Duodenal mucosa (tissue), 2 donors: ENCODE measurements at regions not wholly inside any gene's neighbourhood (a gene's known extent, or its start where the extent isn't known, plus 50 kb on each side); places are given as distances from the start of the nearest gene placed in this dataset.

Source experiments
- H3K27ac ChIP-seq: one replicate; pipeline ENCODE4 v1.7.0; 2013; ENCODE audit warnings: low read depth, low read length
- H3K27me3 ChIP-seq, 2 donors: one replicate each; pipeline ENCODE4 v1.7.0; 2013; ENCODE audit warnings: low read length in 2 of 2, control low read depth in 1 of 2; ENCODE audit not compliant: insufficient read depth in 2 of 2, control insufficient read depth in 1 of 2
- H3K36me3 ChIP-seq, 2 donors: one replicate each; pipeline ENCODE4 v1.7.0; 2013; ENCODE audit warnings: low read length in 2 of 2, control low read depth in 1 of 2; ENCODE audit not compliant: insufficient read depth in 2 of 2, control insufficient read depth in 1 of 2
- H3K4me1 ChIP-seq, 2 donors: one replicate each; pipeline ENCODE4 v1.7.0; 2013; ENCODE audit warnings: low read length in 2 of 2, control low read depth in 1 of 2; ENCODE audit not compliant: insufficient read depth in 2 of 2, control insufficient read depth in 1 of 2
- H3K4me3 ChIP-seq, 2 donors: one replicate each; pipeline ENCODE4 v1.7.0; 2013; ENCODE audit warnings: low read length in 2 of 2, low read depth in 1 of 2
- H3K9ac ChIP-seq, 2 donors: one replicate each; pipeline ENCODE4 v1.7.0; 2013; ENCODE audit warnings: low read length in 2 of 2, low read depth in 1 of 2
- H3K9me3 ChIP-seq, 2 donors: one replicate each; pipeline ENCODE4 v1.7.0; 2013; ENCODE audit warnings: low read length in 2 of 2, control low read depth in 1 of 2; ENCODE audit not compliant: control insufficient read depth in 1 of 2

GRCh38 chr4:128697323-128697722 is 112.2 kb upstream of the JADE1 start:
- Histone ChIP-seq H3K4me3 (no peak overlapping the region), H3K36me3 (no peaks in the 10 kb centered on the region), H3K4me1 (peaks cover 4 to 8% of the 10 kb centered on the region in 2 donors), H3K27me3 (no peaks in the 10 kb centered on the region), H3K9ac (no peak overlapping the region), H3K27ac (no peak overlapping the region), H3K9me3 (no peaks in the 10 kb centered on the region)

- H3K27ac ChIP-seq = no peak overlapping the region
- no peaks in the 10 kb centered on the region for H3K36me3 ChIP-seq
- H3K4me3 ChIP-seq = no peak overlapping the region
- no peak overlapping the region for H3K9ac ChIP-seq
- peaks cover 0 to 7% of the 10 kb centered on the region in 2 donors for H3K4me1 ChIP-seq
- no peaks in the 10 kb centered on the region for H3K27me3 ChIP-seq
- peaks cover 0 to 5% of the 10 kb centered on the region in 2 donors for H3K9me3 ChIP-seq
Measured at GRCh38 chr4:128690011-128690410, 119.5 kb upstream of the JADE1 start.

GRCh38 chr4:128688846-128689437 is 120.6 kb upstream of the JADE1 start:
- Histone ChIP-seq H3K9me3 (peaks cover 0 to 5% of the 10 kb centered on the region in 2 donors), H3K27me3 (no peaks in the 10 kb centered on the region), H3K27ac (no peak overlapping the region), H3K4me1 (peaks cover 0 to 7% of the 10 kb centered on the region in 2 donors), H3K36me3 (no peaks in the 10 kb centered on the region), H3K9ac (no peak overlapping the region), H3K4me3 (no peak overlapping the region)

GRCh38 chr4:128688033-128688721 is 121.3 kb upstream of the JADE1 start:
- H3K9me3 ChIP-seq = peaks cover 0 to 5% of the 10 kb centered on the region in 2 donors
- peaks cover 0 to 7% of the 10 kb centered on the region in 2 donors for H3K4me1 ChIP-seq
- H3K4me3 ChIP-seq = no peak overlapping the region
- H3K27me3 ChIP-seq = no peaks in the 10 kb centered on the region
- no peaks in the 10 kb centered on the region for H3K36me3 ChIP-seq
- H3K9ac ChIP-seq = no peak overlapping the region
- no peak overlapping the region for H3K27ac ChIP-seq

GRCh38 chr4:128686810-128687209 is 122.7 kb upstream of the JADE1 start:
- Histone ChIP-seq H3K27ac (no peak overlapping the region), H3K36me3 (no peaks in the 10 kb centered on the region), H3K27me3 (no peaks in the 10 kb centered on the region), H3K4me1 (peaks cover 0 to 7% of the 10 kb centered on the region in 2 donors), H3K9ac (no peak overlapping the region), H3K4me3 (no peak overlapping the region), H3K9me3 (peaks cover 0 to 5% of the 10 kb centered on the region in 2 donors)

GRCh38 chr4:128686032-128686465 is 123.5 kb upstream of the JADE1 start:
- Histone ChIP-seq H3K4me1 (peaks cover 0 to 7% of the 10 kb centered on the region in 2 donors), H3K9ac (no peak overlapping the region), H3K9me3 (peaks cover 0 to 5% of the 10 kb centered on the region in 2 donors), H3K27me3 (no peaks in the 10 kb centered on the region), H3K4me3 (no peak overlapping the region), H3K27ac (no peak overlapping the region), H3K36me3 (no peaks in the 10 kb centered on the region)

GRCh38 chr4:128684016-128684415 is 125.5 kb upstream of the JADE1 start:
- Histone ChIP-seq H3K4me1 (peaks cover 0 to 7% of the 10 kb centered on the region in 2 donors), H3K27ac (no peak overlapping the region), H3K36me3 (no peaks in the 10 kb centered on the region), H3K27me3 (no peaks in the 10 kb centered on the region), H3K9ac (no peak overlapping the region), H3K4me3 (no peak overlapping the region), H3K9me3 (peaks cover 0 to 5% of the 10 kb centered on the region in 2 donors)

GRCh38 chr4:128682942-128683666 is 126.4 kb upstream of the JADE1 start:
- no peak overlapping the region for H3K4me3 ChIP-seq
- H3K27ac ChIP-seq = no peak overlapping the region
- no peaks in the 10 kb centered on the region for H3K4me1 ChIP-seq
- no peak overlapping the region for H3K9ac ChIP-seq
- H3K27me3 ChIP-seq = no peaks in the 10 kb centered on the region
- H3K36me3 ChIP-seq = no peaks in the 10 kb centered on the region
- peaks cover 0 to 5% of the 10 kb centered on the region in 2 donors for H3K9me3 ChIP-seq

GRCh38 chr4:128676095-128676494 is 133.4 kb upstream of the JADE1 start:
- no peaks in the 10 kb centered on the region for H3K36me3 ChIP-seq
- no peaks in the 10 kb centered on the region for H3K9me3 ChIP-seq
- no peaks in the 10 kb centered on the region for H3K4me1 ChIP-seq
- no peak overlapping the region for H3K27ac ChIP-seq
- no peaks in the 10 kb centered on the region for H3K27me3 ChIP-seq
- no peak overlapping the region for H3K4me3 ChIP-seq
- no peak overlapping the region for H3K9ac ChIP-seq

- no peak overlapping the region for H3K9ac ChIP-seq
- no peak overlapping the region for H3K27ac ChIP-seq
- no peak overlapping the region for H3K4me3 ChIP-seq
Measured at GRCh38 chr4:128675083-128675482, 134.4 kb upstream of the JADE1 start.

More at GRCh38 chr4:128675083-128675482, 134.4 kb upstream of the JADE1 start:
- no peaks in the 10 kb centered on the region for H3K27me3 ChIP-seq
- no peaks in the 10 kb centered on the region for H3K4me1 ChIP-seq
- no peaks in the 10 kb centered on the region for H3K36me3 ChIP-seq
- no peaks in the 10 kb centered on the region for H3K9me3 ChIP-seq
